Tibial artery (tissue), 4 donors: ENCODE measurements at regions not wholly inside any gene's neighbourhood (a gene's known extent, or its start where the extent isn't known, plus 50 kb on each side); places are given as distances from the start of the nearest gene placed in this dataset.

Source experiments
- DNase-seq, 2 donors: peaks; one replicate each; pipeline ENCODE4 v3.0.0-alpha.2; 2019
- H3K27ac ChIP-seq, 2 donors: fragments of 200-600 bp; sonication (generic) in 1 of 2; 1 replicate in 1 of 2; 2 replicates in 1 of 2; pipeline ENCODE4 v1.5.1; 2018 to 2019; ENCODE audit warnings: mild to moderate bottlenecking in 1 of 2
- H3K27me3 ChIP-seq, 2 donors: fragments of 200-600 bp; sonication (generic) in 1 of 2; one replicate each; pipeline versions ENCODE4 v1.5.1 to v1.6.0; 2016 to 2019
- H3K36me3 ChIP-seq, 3 donors: fragments of 200-600 bp; sonication (generic) in 2 of 3; one replicate each; pipeline ENCODE4 v1.5.1; 2016 to 2019; ENCODE audit warnings: mild to moderate bottlenecking in 2 of 3
- H3K4me1 ChIP-seq, 4 donors: fragments of 200-600 bp; sonication (generic) in 2 of 4; 1 replicate in 3 of 4; 2 replicates in 1 of 4; pipeline ENCODE4 v1.5.1; 2016 to 2019
- H3K4me3 ChIP-seq, 2 donors: fragments of 200-600 bp; sonication (generic) in 1 of 2; 1 replicate in 1 of 2; 2 replicates in 1 of 2; pipeline ENCODE4 v1.5.1; 2018 to 2019; ENCODE audit warnings: mild to moderate bottlenecking in 2 of 2
- H3K9me3 ChIP-seq, 3 donors: fragments of 200-600 bp; sonication (generic) in 1 of 3; one replicate each; pipeline ENCODE4 v1.5.1; 2016 to 2019
- CTCF ChIP-seq, 2 experiments: fragments of 200-600 bp in 1 of 2; fragments of 450-650 bp in 1 of 2; IDR thresholded peaks; one replicate each; pipeline ENCODE4 v1.5.1; 2017 to 2019; ENCODE audit warnings: antibody characterized with exemption in 2 of 2, mild to moderate bottlenecking in 1 of 2, moderate library complexity in 1 of 2
- intact Hi-C: fragments of 100-400 bp; cut with DNase I; formaldehyde crosslinking; loops from one replicate; pipeline ENCODE4 v1.15.0; 2023; ENCODE audit warnings: low total_unique reads

- Histone ChIP-seq H3K4me3 (no peak overlapping the region), H3K27ac (no peak overlapping the region), H3K27me3 (no peaks in the 10 kb centered on the region), H3K4me1 (no peaks in the 10 kb centered on the region), H3K36me3 (no peaks in the 10 kb centered on the region), H3K9me3 (no peaks in the 10 kb centered on the region)
- DNase-seq = no peak
- intact Hi-C loops = no loop called here
- no peak for TF ChIP-seq CTCF (IDR thresholded peaks at IDR 0.05)
Observed at GRCh38 chr10:61052469-61053205, 108.7 kb upstream of the RHOBTB1 start.

- Histone ChIP-seq H3K4me1 (no peaks in the 10 kb centered on the region), H3K27ac (no peak overlapping the region), H3K27me3 (no peaks in the 10 kb centered on the region), H3K9me3 (no peaks in the 10 kb centered on the region), H3K36me3 (no peaks in the 10 kb centered on the region), H3K4me3 (no peak overlapping the region)
- intact Hi-C loops = no loop called here
- DNase-seq = no peak
- TF ChIP-seq CTCF (IDR thresholded peaks at IDR 0.05) = no peak
Observed at GRCh38 chr10:61051344-61051743, 107.4 kb upstream of the RHOBTB1 start.

GRCh38 chr10:61050120-61050745, 106.2 kb upstream of the RHOBTB1 start:
- Histone ChIP-seq H3K27me3 (no peaks in the 10 kb centered on the region), H3K27ac (no peak overlapping the region), H3K4me3 (no peak overlapping the region), H3K4me1 (no peaks in the 10 kb centered on the region), H3K36me3 (no peaks in the 10 kb centered on the region), H3K9me3 (no peaks in the 10 kb centered on the region)
- DNase-seq = no peak
- intact Hi-C loops = no loop called here
- TF ChIP-seq CTCF (IDR thresholded peaks at IDR 0.05) = no peak

- no peak overlapping the region for H3K27ac ChIP-seq
- H3K4me3 ChIP-seq = no peak overlapping the region
- intact Hi-C loops = no loop called here
- no peaks in the 10 kb centered on the region for H3K36me3 ChIP-seq
- DNase-seq = no peak
- H3K27me3 ChIP-seq = no peaks in the 10 kb centered on the region
- no peaks in the 10 kb centered on the region for H3K4me1 ChIP-seq
- TF ChIP-seq CTCF (IDR thresholded peaks at IDR 0.05) = no peak
- no peaks in the 10 kb centered on the region for H3K9me3 ChIP-seq
Observed at GRCh38 chr10:61049386-61049785, 105.4 kb upstream of the RHOBTB1 start.

- intact Hi-C loops = no loop called here
- no peak overlapping the region for H3K27ac ChIP-seq
- no peak for DNase-seq
- no peak for TF ChIP-seq CTCF (IDR thresholded peaks at IDR 0.05)
- H3K4me1 ChIP-seq = no peaks in the 10 kb centered on the region
- no peaks in the 10 kb centered on the region for H3K9me3 ChIP-seq
- H3K4me3 ChIP-seq = no peak overlapping the region
- no peaks in the 10 kb centered on the region for H3K27me3 ChIP-seq
- H3K36me3 ChIP-seq = no peaks in the 10 kb centered on the region
Observed at GRCh38 chr10:61047788-61048560, 104.0 kb upstream of the RHOBTB1 start.
